ENCODE measurements at regions not wholly inside any gene's neighbourhood (a gene's known extent, or its start where the extent isn't known, plus 50 kb on each side); places are given as distances from the start of the nearest gene placed in this dataset.

- no peak for DNase-seq (ENCODE audit: low spot score)
These were observed 368.7 kb downstream of the ZNF516 start for GRCh38 chr18:76126327-76126726.

GRCh38 chr18:76121011-76121410 lies 374.0 kb downstream of the ZNF516 start:
- DNase-seq (ENCODE audit: low spot score) = no peak

GRCh38 chr18:76115580-76115979 lies 379.5 kb downstream of the ZNF516 start:
- DNase-seq (ENCODE audit: low spot score) = no peak

- DNase-seq (ENCODE audit: low spot score) = no peak
These were observed 381.9 kb downstream of the ZNF516 start for GRCh38 chr18:76113101-76113500.

GRCh38 chr18:76102626-76103025 lies 392.4 kb downstream of the ZNF516 start:
- no peak for DNase-seq (ENCODE audit: low spot score)

- DNase-seq (ENCODE audit: low spot score) = no peak
These were observed 392.9 kb downstream of the ZNF516 start for GRCh38 chr18:76102156-76102555.

GRCh38 chr18:76099931-76100457 lies 395.0 kb downstream of the ZNF516 start:
- DNase-seq (ENCODE audit: low spot score) = no peak

GRCh38 chr18:76098674-76099411 lies 396.2 kb downstream of the ZNF516 start:
- no peak for DNase-seq (ENCODE audit: low spot score)

GRCh38 chr18:76081536-76081935 lies 413.5 kb downstream of the ZNF516 start:
- no peak for DNase-seq (ENCODE audit: low spot score)

- DNase-seq (ENCODE audit: low spot score) = no peak
These were observed 414.6 kb downstream of the ZNF516 start for GRCh38 chr18:76080430-76080829.

GRCh38 chr18:76075777-76076176 lies 419.3 kb downstream of the ZNF516 start:
- DNase-seq (ENCODE audit: low spot score) = no peak

- DNase-seq (ENCODE audit: low spot score) = no peak
These were observed 430.0 kb downstream of the ZNF516 start for GRCh38 chr18:76064998-76065397.

GRCh38 chr18:76058146-76058545 lies 436.9 kb downstream of the ZNF516 start:
- no peak for DNase-seq (ENCODE audit: low spot score)

GRCh38 chr18:76057386-76057785 lies 437.7 kb downstream of the ZNF516 start:
- DNase-seq (ENCODE audit: low spot score) = no peak

GRCh38 chr18:76056471-76057110 lies 438.5 kb downstream of the ZNF516 start:
- no peak for DNase-seq (ENCODE audit: low spot score)

GRCh38 chr18:76055578-76055977 lies 439.5 kb downstream of the ZNF516 start:
- DNase-seq (ENCODE audit: low spot score) = no peak

- no peak for DNase-seq (ENCODE audit: low spot score)
These were observed 440.0 kb downstream of the ZNF516 start for GRCh38 chr18:76055025-76055424.

- DNase-seq (ENCODE audit: low spot score) = no peak
These were observed 440.9 kb downstream of the ZNF516 start for GRCh38 chr18:76054156-76054555.

GRCh38 chr18:76053551-76053950 lies 441.5 kb downstream of the ZNF516 start:
- DNase-seq (ENCODE audit: low spot score) = no peak

- DNase-seq (ENCODE audit: low spot score) = no peak
These were observed 442.8 kb downstream of the ZNF516 start for GRCh38 chr18:76052227-76052595.

GRCh38 chr18:76051396-76052226 lies 443.4 kb downstream of the ZNF516 start:
- DNase-seq (ENCODE audit: low spot score) = no peak

- DNase-seq (ENCODE audit: low spot score) = no peak
These were observed 448.8 kb downstream of the ZNF516 start for GRCh38 chr18:76046221-76046620.

GRCh38 chr18:76042511-76042910 lies 452.5 kb downstream of the ZNF516 start:
- no peak for DNase-seq (ENCODE audit: low spot score)
